Sigmoid colon (tissue), 4 donors: ENCODE measurements at regions not wholly inside any gene's neighbourhood (a gene's known extent, or its start where the extent isn't known, plus 50 kb on each side); places are given as distances from the start of the nearest gene placed in this dataset.
"Not testable (repeated sequence)": the region's sequence is repeated elsewhere in the genome, so short reads cannot be mapped to it uniquely, and the experiment has no call there.

ENCODE experiments used
- CTCF ChIP-seq, 4 experiments: fragments of 450-650 bp in 3 of 4; fragments of 200-600 bp in 1 of 4; IDR thresholded peaks; one replicate each; pipeline ENCODE4 v1.5.1; 2016 to 2019; ENCODE audit warnings: antibody characterized with exemption in 4 of 4, mild to moderate bottlenecking in 3 of 4, moderate library complexity in 2 of 4
- EP300 ChIP-seq, 4 donors: sonication (generic); formaldehyde crosslinking; IDR thresholded peaks; one replicate each; pipeline ENCODE4 v1.6.1; 2017; ENCODE audit warnings: antibody characterized with exemption in 4 of 4

GRCh38 chr21:6375776-6376175, 4145.6 kb upstream of the TPTE start:
- not testable (repeated sequence) for TF ChIP-seq CTCF, EP300 (IDR thresholded peaks at IDR 0.05)
